HG03342 (cell line): ENCODE measurements at regions not wholly inside any gene's neighbourhood (a gene's known extent, or its start where the extent isn't known, plus 50 kb on each side); places are given as distances from the start of the nearest gene placed in this dataset.
"Not testable (repeated sequence)": the region's sequence is repeated elsewhere in the genome, so short reads cannot be mapped to it uniquely, and the experiment has no call there.

ENCODE experiments used
- ATAC-seq: cut with Tn5 transposase; IDR thresholded peaks from one replicate; pipeline ENCODE4 v1.9.1; 2021; ENCODE audit warnings: mild to moderate bottlenecking, moderate library complexity; ENCODE audit not compliant: unreplicated experiment

DNA sequence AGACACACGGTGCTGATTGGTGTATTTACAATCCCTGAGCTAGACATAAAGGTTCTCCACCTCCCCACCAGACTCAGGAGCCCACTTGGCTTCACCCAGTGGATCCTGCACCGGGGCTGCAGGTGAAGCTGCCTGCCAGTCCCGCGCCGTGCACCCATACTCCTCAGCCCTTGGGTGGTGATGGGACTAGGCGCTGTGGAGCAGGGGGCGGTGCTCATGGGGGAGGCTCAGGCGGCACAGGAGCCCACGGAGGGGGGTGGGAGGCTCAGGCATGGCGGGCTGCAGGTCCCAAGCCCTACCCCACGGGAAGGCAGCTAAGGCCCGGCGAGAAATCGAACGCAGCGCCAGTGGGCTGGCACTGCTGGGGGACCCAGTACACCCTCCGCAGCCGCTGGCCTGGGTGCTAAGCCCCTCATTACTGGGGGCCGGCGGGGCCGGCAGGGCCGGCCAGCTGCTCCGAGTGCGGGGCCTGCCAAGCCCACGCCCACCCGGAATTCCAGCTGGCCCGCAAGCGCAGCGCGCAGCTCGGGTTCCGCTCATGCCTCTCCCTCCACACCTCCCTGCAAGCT lies 1447.2 kb downstream of the RAPGEF2 start:
- not testable (repeated sequence) for ATAC-seq

DNA sequence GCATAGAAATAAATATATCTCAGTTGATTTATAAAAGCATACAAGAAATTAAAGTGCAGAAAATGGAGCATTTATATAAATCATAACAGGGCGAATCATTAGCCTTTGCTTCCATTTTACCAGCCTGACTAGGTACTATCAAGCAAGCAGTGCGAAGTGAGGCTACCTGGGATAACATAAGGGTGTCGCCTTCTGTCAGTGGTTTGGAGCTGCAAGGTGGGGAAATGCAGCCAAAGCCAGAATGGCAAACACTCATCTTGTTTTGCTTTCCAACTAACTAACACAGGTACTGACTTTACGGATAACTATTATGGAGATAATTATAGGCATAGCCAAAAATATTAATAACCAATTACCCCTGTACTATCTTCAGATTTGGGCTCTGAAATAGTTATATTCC lies 1459.8 kb downstream of the RAPGEF2 start:
- ATAC-seq: no peak

DNA sequence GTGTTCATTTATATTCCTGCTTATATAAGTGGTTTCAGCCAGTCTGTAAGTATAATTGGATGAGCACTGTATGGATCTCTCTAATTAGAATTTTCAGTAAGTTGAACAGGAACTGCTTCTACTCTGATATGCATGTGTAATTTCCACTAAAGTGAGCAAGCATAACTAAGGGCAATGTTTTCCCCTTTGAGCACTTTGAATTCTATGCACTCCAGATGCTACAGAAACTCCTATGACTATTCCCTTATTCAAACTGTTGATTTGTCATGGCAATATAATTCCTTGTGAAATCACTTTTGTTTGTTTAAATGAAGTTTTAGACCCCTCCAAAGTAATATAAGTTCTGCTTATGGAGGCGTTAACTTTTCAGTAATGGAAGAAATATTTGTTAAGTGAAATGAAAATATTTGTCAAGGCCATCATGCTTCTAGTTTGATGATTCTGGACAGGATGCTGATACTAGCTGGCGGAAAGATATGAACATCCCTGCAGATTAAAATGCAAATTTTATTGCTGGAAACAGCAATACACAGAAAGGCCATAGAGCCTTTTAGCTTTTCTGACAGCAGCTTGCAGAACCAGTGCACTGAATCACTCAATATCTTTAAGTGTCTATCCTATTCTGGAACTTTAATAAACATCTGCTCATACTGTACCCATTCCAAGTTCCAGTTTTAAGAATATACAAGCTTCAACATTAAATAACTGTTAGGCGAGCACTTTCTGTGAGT lies 1460.8 kb downstream of the RAPGEF2 start:
- no peak for ATAC-seq

DNA sequence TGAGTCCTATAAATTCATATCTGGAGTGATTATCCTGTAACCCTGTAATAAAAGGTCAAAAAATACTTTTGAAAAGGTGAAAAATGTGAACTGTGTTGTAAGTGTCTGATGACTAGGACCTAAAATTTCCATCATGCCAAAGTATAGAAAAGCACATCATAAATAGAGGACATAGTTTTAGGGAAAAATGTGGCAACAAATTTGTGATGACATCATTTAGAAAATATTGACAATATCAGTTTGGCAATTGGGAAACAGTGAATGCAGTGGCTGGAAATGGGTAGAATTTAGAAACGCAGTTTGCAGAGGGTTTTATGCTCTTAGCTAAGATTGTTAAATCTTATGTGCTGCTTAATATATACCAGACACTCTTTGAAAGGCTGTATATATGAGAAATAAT lies 1464.8 kb downstream of the RAPGEF2 start:
- ATAC-seq: no peak

DNA sequence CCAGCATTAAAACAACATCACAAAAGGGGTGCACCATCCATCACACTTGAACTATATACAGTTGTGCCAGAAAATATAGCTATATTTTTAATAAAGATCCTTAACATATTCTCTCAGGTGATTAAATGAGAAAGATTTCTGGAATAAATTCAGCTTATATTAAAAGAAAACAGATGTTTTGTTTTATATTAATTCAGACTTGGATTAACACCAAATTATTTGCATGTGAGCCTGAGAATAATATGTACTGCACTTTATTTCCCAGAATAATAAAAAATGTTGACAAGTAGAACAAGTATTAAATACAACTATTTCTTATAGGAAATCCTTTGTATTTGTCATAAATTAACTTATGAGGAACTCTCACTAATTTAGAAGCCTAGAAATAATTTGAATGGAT lies 1467.4 kb downstream of the RAPGEF2 start:
- ATAC-seq: no peak

DNA sequence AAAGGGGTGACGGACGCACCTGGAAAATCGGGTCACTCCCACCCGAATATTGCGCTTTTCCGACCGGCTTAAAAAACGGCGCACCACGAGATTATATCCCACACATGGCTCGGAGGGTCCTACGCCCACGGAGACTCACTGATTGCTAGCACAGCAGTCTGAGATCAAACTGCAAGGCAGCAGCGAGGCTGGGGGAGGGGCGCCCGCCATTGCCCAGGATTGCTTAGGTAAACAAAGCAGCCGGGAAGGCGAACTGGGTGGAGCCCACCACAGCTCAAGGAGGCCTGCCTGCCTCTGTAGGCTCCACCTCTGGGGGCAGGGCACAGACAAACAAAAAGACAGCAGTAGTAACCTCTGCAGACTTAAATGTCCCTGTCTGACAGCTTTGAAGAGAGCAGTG lies 1471.4 kb downstream of the RAPGEF2 start:
- ATAC-seq: not testable (repeated sequence)

DNA sequence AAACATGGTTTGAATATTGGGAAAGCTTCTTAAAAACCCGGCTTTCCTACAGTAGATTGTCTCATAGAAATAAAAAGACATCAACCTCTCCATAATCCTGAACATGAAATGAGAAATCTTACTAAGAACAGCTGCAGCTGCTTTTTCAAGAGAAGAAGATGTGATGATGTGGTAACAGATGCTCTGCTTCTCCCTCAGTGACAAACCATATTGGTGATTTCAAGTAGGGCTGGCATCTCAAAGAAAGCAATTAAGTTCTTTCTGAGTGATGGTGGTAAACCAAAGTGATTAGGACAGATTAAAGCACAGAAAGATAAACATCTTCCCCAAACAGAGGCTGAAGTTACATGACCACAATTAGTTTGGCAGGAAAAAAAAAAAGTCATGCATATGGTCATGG lies 1477.7 kb downstream of the RAPGEF2 start:
- no peak for ATAC-seq

DNA sequence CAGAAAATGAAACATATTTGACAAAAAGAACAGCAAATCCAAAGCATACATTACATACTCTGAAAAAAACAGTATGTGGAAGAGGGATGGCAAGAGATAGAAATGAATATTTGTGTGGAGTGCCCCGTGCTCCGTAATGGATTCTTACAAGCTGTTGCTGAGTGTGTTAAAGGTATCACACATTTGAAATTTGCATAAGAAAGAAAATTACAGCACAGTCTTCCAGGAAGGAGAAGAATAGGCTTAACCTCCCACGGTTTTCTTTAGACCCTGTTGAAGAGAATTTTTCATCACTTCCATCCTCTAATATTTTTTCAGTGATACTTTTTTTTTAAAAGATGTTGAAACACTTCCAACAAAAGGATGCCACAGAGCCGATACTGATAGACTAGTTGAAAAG lies 1489.4 kb downstream of the RAPGEF2 start:
- ATAC-seq: no peak

DNA sequence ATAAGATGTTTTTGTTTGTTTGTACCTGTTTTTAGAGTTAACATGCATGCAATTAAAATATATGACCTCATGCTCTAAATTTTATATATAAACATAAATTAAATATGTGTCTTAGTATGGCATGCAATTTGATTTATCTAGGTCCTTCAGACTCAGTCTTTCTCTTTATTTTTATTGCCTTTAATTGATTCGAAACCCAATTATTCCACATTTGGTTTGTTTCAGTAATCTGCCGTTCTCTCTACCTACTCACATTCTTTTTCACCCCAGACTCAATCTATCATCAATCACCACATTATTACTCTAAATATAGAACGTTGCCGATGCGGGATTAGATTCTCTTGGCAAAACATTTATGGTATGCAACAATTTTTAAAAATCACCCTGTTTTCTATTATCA lies 1492.8 kb downstream of the RAPGEF2 start:
- ATAC-seq: no peak

DNA sequence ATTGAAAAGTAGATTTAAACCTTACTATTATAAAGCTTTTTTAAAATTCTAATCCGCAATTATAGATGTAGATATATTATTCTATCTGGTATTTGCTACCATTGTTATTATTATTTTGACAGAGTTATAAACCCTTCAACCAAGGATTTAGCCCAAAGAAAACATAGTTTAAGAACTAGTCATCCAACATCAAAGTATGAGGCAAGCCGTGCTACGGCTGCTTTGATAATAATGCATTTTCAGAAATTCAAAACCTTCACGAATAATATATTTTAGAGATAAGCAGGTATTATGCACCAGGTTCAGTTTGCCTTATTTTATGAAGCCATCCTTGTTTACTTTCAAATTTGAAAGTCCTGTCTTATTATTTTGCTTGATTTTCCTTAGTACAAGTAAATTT lies 1501.7 kb downstream of the RAPGEF2 start:
- no peak for ATAC-seq

DNA sequence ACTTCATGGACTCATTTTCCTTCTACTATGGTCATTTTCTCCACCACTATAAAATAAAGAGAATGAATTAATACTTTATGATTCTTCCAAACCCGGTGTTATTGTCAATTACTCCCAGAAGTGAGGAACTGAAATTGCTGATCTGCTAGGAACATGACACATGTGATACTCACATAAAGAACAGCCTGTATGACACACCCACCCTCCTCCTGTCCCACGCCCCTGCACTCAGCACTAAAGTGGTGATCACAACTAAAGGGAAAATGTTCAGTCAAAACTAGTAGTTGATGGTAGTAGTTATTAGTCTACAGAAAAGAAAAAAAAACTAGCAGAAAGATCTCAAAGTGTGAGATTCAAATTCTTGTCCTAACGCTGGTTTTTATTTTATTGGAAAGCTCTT lies 1508.3 kb downstream of the RAPGEF2 start:
- no peak for ATAC-seq

DNA sequence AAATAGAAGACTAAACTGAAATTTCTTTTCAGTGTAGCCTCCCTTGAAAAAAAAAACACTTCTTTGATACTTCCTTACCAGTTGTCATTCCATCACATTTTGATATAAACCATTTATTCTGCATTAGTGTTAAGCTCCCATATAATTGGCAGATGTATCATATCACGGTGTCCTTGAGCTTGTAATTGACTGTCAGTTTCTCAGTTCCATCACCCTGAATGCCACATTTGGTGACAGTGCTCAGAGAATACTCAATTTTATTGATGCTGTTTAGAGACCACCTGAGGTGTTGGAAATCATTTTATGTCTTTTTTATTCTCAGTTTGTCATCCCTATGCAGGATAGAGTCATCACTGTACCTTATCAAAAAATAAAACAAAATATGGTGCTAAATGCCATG lies 1528.2 kb downstream of the RAPGEF2 start:
- no peak for ATAC-seq

DNA sequence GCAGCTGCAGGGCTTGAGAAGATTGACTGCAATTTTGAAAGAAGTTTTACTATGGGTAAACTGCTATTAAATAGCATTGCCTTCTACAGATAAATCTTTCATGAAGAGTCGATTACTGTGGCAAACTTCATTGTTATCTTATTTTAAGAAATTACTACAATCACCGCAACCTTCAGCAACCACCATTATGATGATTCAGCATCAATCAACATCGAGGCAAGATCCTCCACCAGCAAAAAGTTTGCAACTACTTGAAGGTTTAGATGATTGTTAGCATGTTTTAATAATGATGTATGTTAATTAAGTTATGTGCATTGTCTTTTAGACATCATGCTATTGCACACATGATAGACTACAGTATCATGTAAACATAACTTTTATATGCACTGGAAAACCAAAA lies 1511.0 kb downstream of the FSTL5 start:
- no peak for ATAC-seq

DNA sequence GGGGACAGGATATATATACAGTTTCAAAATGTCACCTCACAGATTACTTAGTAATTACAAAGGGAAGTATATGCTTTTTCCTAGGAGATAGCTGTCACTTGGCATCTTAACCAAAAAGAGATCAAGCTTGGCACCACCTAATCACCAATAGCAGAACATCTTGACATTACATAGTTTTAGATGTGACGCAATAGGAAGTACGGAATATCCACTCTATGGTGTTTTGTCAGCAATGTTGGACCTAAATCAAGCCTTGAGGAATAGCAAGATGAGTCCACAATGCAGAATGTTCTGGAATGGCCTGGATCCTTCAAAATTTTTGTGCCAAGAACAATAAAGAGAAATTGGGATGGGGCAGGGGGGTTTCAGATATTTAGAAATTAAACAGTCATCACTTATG lies 1488.2 kb downstream of the FSTL5 start:
- ATAC-seq: no peak

DNA sequence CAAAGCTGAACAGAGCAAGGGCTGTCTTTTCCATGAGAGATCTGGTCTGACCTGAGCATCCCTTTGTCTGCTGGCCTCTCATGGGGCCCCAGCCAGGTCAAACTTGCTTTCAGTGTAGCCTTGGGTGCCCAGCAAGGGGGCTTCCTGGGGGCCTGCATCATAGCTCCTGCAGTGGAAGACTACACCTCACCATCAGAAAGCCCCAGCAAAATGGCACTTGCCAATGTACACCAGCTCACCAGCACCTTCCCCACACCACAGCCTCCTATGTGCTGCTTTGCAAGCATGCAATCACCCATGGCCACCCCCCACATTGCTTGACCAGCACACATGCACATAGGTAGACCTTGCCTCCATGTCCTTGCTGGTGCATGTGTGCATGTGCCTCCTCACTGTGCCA lies 1478.1 kb downstream of the FSTL5 start:
- no peak for ATAC-seq

DNA sequence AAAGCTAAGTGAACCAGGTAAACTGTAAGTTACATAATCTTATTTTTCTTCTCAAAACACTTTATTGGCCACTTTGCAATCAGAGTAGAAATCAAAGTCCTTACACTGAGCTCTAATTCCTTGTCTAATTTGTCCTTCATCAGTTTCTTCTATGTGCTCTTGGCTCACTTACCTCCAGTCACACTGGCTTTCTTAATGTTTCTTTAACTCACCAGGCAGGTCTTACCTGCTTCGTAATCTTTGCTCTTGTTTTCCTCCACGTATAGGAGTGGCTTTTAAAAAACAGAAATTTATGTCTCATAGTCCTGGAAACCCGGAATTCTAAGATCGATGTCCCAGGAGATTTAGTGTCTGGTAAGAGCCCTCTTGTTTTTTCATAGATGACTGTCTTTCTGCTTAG lies 1462.1 kb downstream of the FSTL5 start:
- no peak for ATAC-seq

DNA sequence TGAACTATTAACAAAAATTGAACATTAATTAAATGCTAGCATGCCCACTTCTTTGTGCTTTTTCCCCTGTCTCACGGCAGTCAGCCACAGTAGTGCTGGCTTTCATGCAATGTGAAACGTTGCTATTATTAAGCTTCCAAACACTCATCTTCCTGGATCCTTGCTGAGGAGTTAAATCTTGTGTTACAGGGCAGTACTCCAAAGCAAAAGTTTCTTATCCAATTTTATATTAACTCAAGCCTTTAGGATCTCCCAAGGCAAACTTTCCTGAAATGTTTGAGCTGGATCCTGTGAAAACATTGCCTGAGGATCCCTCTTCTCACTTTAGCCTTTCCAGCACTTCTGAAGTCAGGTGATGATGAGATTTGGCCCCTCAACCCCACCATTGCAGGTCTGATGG lies 1454.8 kb downstream of the FSTL5 start:
- no peak for ATAC-seq

DNA sequence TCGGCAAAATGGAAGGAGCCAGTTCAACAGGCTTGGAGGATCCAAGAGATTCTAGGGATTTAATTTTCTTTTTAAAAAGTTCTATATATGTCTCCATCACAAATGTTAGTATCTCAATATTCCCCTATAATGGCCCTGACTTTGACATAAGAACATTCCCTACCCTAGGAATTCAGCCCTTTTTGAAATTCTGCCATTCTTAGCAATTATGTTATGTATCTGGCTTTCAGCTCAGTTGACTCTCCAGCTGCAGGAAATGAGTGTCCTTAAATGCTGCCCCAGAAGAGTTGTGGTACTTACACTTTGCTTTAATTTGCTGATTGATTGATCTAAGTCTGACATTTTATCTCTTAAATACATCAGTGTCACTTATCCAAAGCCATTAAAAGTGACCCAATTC lies 1454.3 kb downstream of the FSTL5 start:
- no peak for ATAC-seq

DNA sequence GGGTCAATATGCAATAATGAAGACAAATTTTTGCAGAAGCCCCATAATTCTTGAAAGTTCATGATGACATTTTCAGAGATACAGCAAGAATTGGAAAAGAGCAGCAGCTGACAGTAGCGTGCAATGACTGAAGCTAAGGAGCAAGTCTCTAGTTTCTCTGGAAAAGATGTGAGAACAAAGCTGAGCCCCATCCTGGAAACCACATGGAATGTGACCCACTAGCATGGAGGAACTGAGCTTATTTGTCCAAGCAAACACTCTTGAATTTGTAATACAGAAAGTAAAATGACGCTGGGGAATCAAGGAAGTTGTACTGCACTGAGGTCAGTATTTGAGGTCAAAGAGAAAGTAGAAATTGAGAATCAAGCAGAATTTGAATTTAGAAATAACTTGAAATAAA lies 1447.2 kb downstream of the FSTL5 start:
- ATAC-seq: no peak

DNA sequence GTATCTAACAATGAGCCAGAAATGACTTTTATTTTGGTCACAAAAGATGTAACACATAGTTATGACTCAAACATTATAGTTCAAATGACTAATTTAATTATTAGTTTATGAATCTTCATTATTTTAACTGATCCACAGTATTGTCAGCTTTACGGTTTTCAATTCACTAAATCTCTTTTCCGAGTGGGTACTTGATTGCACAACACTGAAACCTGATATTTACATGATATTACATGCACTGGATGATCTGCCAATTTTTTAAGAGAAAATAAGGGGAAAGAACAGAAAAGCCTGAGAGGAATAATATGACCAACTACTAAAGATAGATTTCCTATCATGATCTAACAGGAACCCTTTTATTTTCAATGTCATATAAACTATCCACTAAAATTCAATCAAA lies 1446.0 kb downstream of the FSTL5 start:
- no peak for ATAC-seq

DNA sequence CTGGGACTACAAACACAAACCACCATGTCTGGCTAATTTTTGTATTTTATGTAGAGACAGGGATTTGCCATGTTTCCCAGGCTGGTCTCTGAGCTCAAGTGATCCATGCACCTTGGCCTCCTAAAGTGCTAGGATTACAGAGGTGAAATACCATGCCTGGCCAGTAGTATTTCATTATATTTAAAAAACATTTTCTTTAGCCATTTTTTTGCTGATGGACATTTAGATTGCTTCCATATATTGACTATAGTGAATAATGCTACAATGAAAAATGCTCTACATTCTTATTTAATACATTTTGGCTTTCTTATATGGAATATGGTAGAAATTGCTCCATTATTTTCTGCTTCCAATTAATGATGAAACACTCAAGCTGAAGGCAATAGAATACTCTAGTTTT lies 1439.7 kb downstream of the FSTL5 start:
- ATAC-seq: no peak

DNA sequence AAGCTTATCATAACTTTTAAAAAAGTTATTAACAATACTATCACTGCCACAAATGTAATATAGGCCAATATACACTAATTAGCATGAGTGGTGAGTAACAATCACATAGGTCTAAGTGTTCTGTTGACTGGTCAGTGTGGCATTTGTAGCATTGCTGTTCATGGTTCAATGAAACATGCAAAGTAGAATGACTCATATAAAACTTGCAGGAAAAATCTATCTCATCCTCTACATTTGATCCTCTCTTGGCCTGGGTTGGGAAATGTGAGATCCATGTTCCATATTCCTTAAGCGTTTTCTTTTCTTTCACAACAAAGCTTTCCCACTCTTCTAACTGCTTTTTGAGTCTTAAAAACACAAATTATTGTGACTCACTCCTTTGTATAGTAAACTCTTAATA lies 1418.7 kb downstream of the FSTL5 start:
- ATAC-seq: no peak

DNA sequence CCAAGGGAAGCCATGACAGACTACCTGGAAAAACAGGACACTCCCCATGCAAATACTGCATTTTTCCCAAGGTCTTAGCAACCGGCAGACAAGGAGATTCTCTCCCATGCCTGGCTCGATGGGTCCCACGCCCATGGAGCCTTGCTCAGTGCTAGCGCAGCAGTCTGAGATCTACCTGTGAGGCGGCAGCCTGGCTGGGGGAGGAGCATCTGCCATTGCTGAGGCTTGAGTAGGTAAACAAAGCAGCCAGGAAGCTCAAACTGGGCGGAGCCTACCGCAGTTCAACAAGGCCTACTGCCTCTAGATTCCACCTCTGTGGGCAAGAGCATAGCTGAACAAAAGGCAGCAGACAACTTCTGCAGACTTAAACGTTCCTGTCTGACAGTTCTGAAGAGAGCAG lies 1417.2 kb downstream of the FSTL5 start:
- ATAC-seq: not testable (repeated sequence)
